B cell (primary cell): ENCODE measurements at regions not wholly inside any gene's neighbourhood (a gene's known extent, or its start where the extent isn't known, plus 50 kb on each side); places are given as distances from the start of the nearest gene placed in this dataset.

Source experiments
- ATAC-seq: fragments of 200-7000 bp; cut with Tn5 transposase; one replicate; pipeline ENCODE4 v1.10.0; 2021; ENCODE audit warnings: low read depth, mild to moderate bottlenecking, moderate number of reproducible peaks, moderate library complexity
- CTCF ChIA-PET: fragments of 350-600 bp; sonication (Branson Sonifier 250); formaldehyde crosslinking; loops from one replicate; lab custom pipeline; 2021; ENCODE audit warnings: antibody characterized with exemption, inconsistent platforms; lab: Charles Lee
- POLR2A ChIA-PET: fragments of 350-600 bp; sonication (Branson Sonifier 250); formaldehyde crosslinking; loops from one replicate; lab custom pipeline; 2021; ENCODE audit warnings: antibody characterized with exemption; lab: Charles Lee
- DNase-seq: peaks from one replicate; pipeline ENCODE4 v3.0.0; 2013
- H2AFZ ChIP-seq: 2 replicates; pipeline ENCODE4 v1.6.1; 2012; ENCODE audit warnings: mild to moderate bottlenecking, low read depth, low read length; ENCODE audit not compliant: insufficient read depth, poor library complexity, severe bottlenecking
- H3K27ac ChIP-seq, 2 donors: 1 replicate in 1 of 2; 2 replicates in 1 of 2; pipeline ENCODE4 v1.5.1; 2012 to 2013; ENCODE audit warnings: low read length in 2 of 2, mild to moderate bottlenecking in 2 of 2, moderate library complexity in 1 of 2
- H3K27me3 ChIP-seq, 4 experiments: fragments of 200-600 bp in 1 of 4; sonication (generic) in 1 of 4; replicated peaks in 1 of 4; 1 replicate in 2 of 4; 2 replicates in 2 of 4; pipeline versions ENCODE4 v1.6.1 to v1.7.0; 2013 to 2016; ENCODE audit warnings: low read length in 3 of 4, mild to moderate bottlenecking in 2 of 4, mixed read lengths in 1 of 4, moderate library complexity in 1 of 4; ENCODE audit not compliant: insufficient read depth in 4 of 4, control insufficient read depth in 3 of 4; ENCODE audit errors: control extremely low read depth in 1 of 4
- H3K36me3 ChIP-seq, 2 experiments: replicated peaks in 1 of 2; 1 replicate in 1 of 2; 2 replicates in 1 of 2; pipeline versions ENCODE4 v1.6.1 to v1.7.1; 2013; ENCODE audit warnings: low read length in 1 of 2; ENCODE audit not compliant: insufficient read depth in 2 of 2, control insufficient read depth in 1 of 2; ENCODE audit errors: control extremely low read depth in 1 of 2, extremely low read depth in 1 of 2
- H3K4me1 ChIP-seq, 2 donors: fragments of 200-600 bp in 1 of 2; sonication (generic) in 1 of 2; 1 replicate in 1 of 2; 2 replicates in 1 of 2; pipeline versions ENCODE4 v1.5.1 to v1.6.1; 2013 to 2017; ENCODE audit warnings: low read length in 2 of 2; ENCODE audit not compliant: control insufficient read depth in 2 of 2, insufficient read depth in 2 of 2
- H3K4me2 ChIP-seq: replicated peaks from 2 replicates; pipeline ENCODE3; 2012; ENCODE audit warnings: mild to moderate bottlenecking, low read depth, low read length; ENCODE audit not compliant: poor library complexity, severe bottlenecking
- H3K4me3 ChIP-seq, 5 experiments: fragments of 200-600 bp in 1 of 5; sonication (generic) in 1 of 5; 1 replicate in 3 of 5; 2 replicates in 2 of 5; pipeline versions ENCODE4 v1.5.1 to v1.7.0; 2011 to 2016; ENCODE audit warnings: low read length in 4 of 5, mild to moderate bottlenecking in 4 of 5, low read depth in 2 of 5, control low read depth in 1 of 5, moderate library complexity in 1 of 5; ENCODE audit not compliant: insufficient read depth in 1 of 5; ENCODE audit errors: control extremely low read depth in 1 of 5, extremely low read depth in 1 of 5
- H3K79me2 ChIP-seq: fragments of 200-600 bp; sonication (generic); one replicate; pipeline ENCODE4 v1.6.0; 2016; ENCODE audit warnings: low read length; ENCODE audit not compliant: control insufficient read depth, insufficient read depth
- H3K9ac ChIP-seq: fragments of 200-600 bp; sonication (generic); 2 replicates; pipeline ENCODE4 v1.6.1; 2017; ENCODE audit warnings: mild to moderate bottlenecking, low read length, moderate library complexity
- H3K9me3 ChIP-seq, 3 donors: one replicate each; pipeline versions ENCODE4 v1.6.1 to v1.7.1; 2013; ENCODE audit warnings: low read length in 2 of 3; ENCODE audit not compliant: control insufficient read depth in 2 of 3, insufficient read depth in 1 of 3; ENCODE audit errors: control extremely low read depth in 1 of 3
- H4K20me1 ChIP-seq: 2 replicates; pipeline ENCODE4 v1.6.0; 2012; ENCODE audit warnings: mild to moderate bottlenecking, low read length; ENCODE audit not compliant: insufficient read depth, control insufficient read depth, poor library complexity, severe bottlenecking
- H3K27ac Mint-ChIP-seq: one replicate; pipeline ENCODE4 v1.8.0; 2021; ENCODE audit warnings: mixed read lengths
- H3K27me3 Mint-ChIP-seq: one replicate; pipeline ENCODE4 v1.8.0; 2021; ENCODE audit warnings: mixed read lengths
- H3K4me1 Mint-ChIP-seq: one replicate; pipeline ENCODE4 v1.8.0; 2021; ENCODE audit warnings: mixed read lengths
- H3K4me3 Mint-ChIP-seq: one replicate; pipeline ENCODE4 v1.8.0; 2021; ENCODE audit warnings: mixed read lengths
- H3K9me3 Mint-ChIP-seq: one replicate; pipeline ENCODE4 v1.8.0; 2022; ENCODE audit warnings: mixed read lengths; ENCODE audit not compliant: insufficient read depth
- CTCF ChIP-seq: fragments of 200-600 bp; IDR thresholded peaks from one replicate; pipeline ENCODE4 v1.8.0; 2022; ENCODE audit warnings: antibody characterized with exemption, mild to moderate bottlenecking
- EZH2 ChIP-seq: IDR thresholded peaks from 2 replicates; pipeline ENCODE4 v1.6.1; 2012; ENCODE audit warnings: borderline replicate concordance, low read depth, mild to moderate bottlenecking, moderate library complexity, low read length; ENCODE audit not compliant: insufficient read depth, poor library complexity, severe bottlenecking
- WGBS: methylation state at CpG from one replicate; pipeline ENCODE4 v1.1.5; 2013; ENCODE audit warnings: missing lambda C conversion rate; ENCODE audit not compliant: insufficient coverage; 5-methylcytosine and 5-hydroxymethylcytosine counted together
- intact Hi-C: fragments of 100-400 bp; cut with micrococcal nuclease; formaldehyde crosslinking; loops from one replicate; pipeline ENCODE4 v1.10.0; 2022

GRCh38 chr11:87820011-87820410 is 355.2 kb downstream of the RAB38 start:
- POLR2A ChIA-PET, result no interaction called here
- H3K36me3 ChIP-seq, result no peaks in the 10 kb centered on the region
- H3K4me1 Mint-ChIP-seq, result no peaks in the 10 kb centered on the region
- no peaks in the 10 kb centered on the region for H3K9me3 Mint-ChIP-seq
- no peaks in the 10 kb centered on the region for H3K27me3 Mint-ChIP-seq
- TF ChIP-seq CTCF, result no peak
- TF ChIP-seq EZH2, result no peak
- no peak overlapping the region for H3K4me3 Mint-ChIP-seq
- DNase-seq, result no peak
- WGBS, result 56% methylated on average over 2 of the region's 3 CpGs
- H3K9me3 ChIP-seq, result no peaks in the 10 kb centered on the region
- no peak overlapping the region for H2AFZ ChIP-seq
- intact Hi-C loops, result no loop called here
- no peak overlapping the region for H3K27ac Mint-ChIP-seq
- ATAC-seq, result no peak
- H3K9ac ChIP-seq, result no peak overlapping the region
- H3K4me1 ChIP-seq, result no peaks in the 10 kb centered on the region
- no peaks in the 10 kb centered on the region for H3K79me2 ChIP-seq
- H3K27ac ChIP-seq, result no peak overlapping the region
- H4K20me1 ChIP-seq, result no peaks in the 10 kb centered on the region
- no peaks in the 10 kb centered on the region for H3K27me3 ChIP-seq
- no peak overlapping the region for H3K4me2 ChIP-seq
- CTCF ChIA-PET, result no interaction called here
- H3K4me3 ChIP-seq, result no peak overlapping the region

GRCh38 chr11:87819151-87819550 is 356.1 kb downstream of the RAB38 start:
- intact Hi-C loops, result no loop called here
- H2AFZ ChIP-seq, result no peak overlapping the region
- POLR2A ChIA-PET, result no interaction called here
- Mint-ChIP-seq H3K4me3 (no peak overlapping the region), H3K27ac (no peak overlapping the region), H3K27me3 (no peaks in the 10 kb centered on the region), H3K9me3 (no peaks in the 10 kb centered on the region), H3K4me1 (no peaks in the 10 kb centered on the region)
- DNase-seq (no peak), ATAC-seq (no peak)
- no peaks in the 10 kb centered on the region for H3K27me3 ChIP-seq
- CTCF ChIA-PET, result no interaction called here
- no peaks in the 10 kb centered on the region for H3K36me3 ChIP-seq
- WGBS, result no CpG with 5 or more reads among the region's 1 CpG
- H3K9me3 ChIP-seq, result no peaks in the 10 kb centered on the region
- no peaks in the 10 kb centered on the region for H4K20me1 ChIP-seq
- no peak overlapping the region for H3K27ac ChIP-seq
- H3K4me1 ChIP-seq, result no peaks in the 10 kb centered on the region
- no peak overlapping the region for H3K4me2 ChIP-seq
- no peak overlapping the region for H3K9ac ChIP-seq
- TF ChIP-seq CTCF (no peak), EZH2 (no peak)
- H3K79me2 ChIP-seq, result no peaks in the 10 kb centered on the region
- H3K4me3 ChIP-seq, result no peak overlapping the region
